CD4-positive, alpha-beta T cell (primary cell): ENCODE measurements at regions not wholly inside any gene's neighbourhood (a gene's known extent, or its start where the extent isn't known, plus 50 kb on each side); places are given as distances from the start of the nearest gene placed in this dataset.
A peak's percentile ranks its signal among the peaks of the same experiment; 100 is the strongest.
"Not testable (repeated sequence)": the region's sequence is repeated elsewhere in the genome, so short reads cannot be mapped to it uniquely, and the experiment has no call there.

ENCODE experiments used
- ATAC-seq: fragments of 200-7000 bp; cut with Tn5 transposase; one replicate; pipeline ENCODE4 v1.10.0; 2022; ENCODE audit warnings: mild to moderate bottlenecking; ENCODE audit not compliant: poor library complexity
- CTCF ChIA-PET: fragments of 350-600 bp; sonication (Branson Sonifier 250); formaldehyde crosslinking; loops from one replicate; lab custom pipeline; 2021; ENCODE audit warnings: antibody characterized with exemption, inconsistent platforms; lab: Charles Lee
- POLR2A ChIA-PET: fragments of 350-600 bp; sonication (Branson Sonifier 250); formaldehyde crosslinking; loops from one replicate; lab custom pipeline; 2021; ENCODE audit warnings: antibody characterized with exemption, inconsistent platforms; lab: Charles Lee
- DNase-seq, 14 experiments: peaks; one replicate each; pipeline ENCODE4 v3.0.0-alpha.2; 2013 to 2020; ENCODE audit warnings: mixed read lengths in 2 of 14
- H3K27ac ChIP-seq, 2 donors: one replicate each; pipeline versions ENCODE4 v1.5.1 to v1.7.0; 2013; ENCODE audit warnings: low read length in 2 of 2, low read depth in 1 of 2, mild to moderate bottlenecking in 1 of 2
- H3K27me3 ChIP-seq, 2 experiments: 1 replicate in 1 of 2; 2 replicates in 1 of 2; pipeline versions ENCODE4 v1.6.1 to v1.7.0; 2013; ENCODE audit warnings: low read length in 2 of 2, control low read depth in 1 of 2, mild to moderate bottlenecking in 1 of 2, moderate library complexity in 1 of 2; ENCODE audit not compliant: insufficient read depth in 2 of 2, control insufficient read depth in 1 of 2
- H3K36me3 ChIP-seq: one replicate; pipeline ENCODE4 v1.6.1; 2013; ENCODE audit warnings: low read length, control low read depth; ENCODE audit not compliant: insufficient read depth
- H3K4me1 ChIP-seq: one replicate; pipeline ENCODE4 v1.6.1; 2013; ENCODE audit warnings: low read length, control low read depth; ENCODE audit not compliant: insufficient read depth
- H3K4me3 ChIP-seq: one replicate; pipeline ENCODE4 v1.5.1; 2013; ENCODE audit warnings: mild to moderate bottlenecking, low read length, moderate library complexity
- H3K9me3 ChIP-seq, 2 experiments: 1 replicate in 1 of 2; 2 replicates in 1 of 2; pipeline versions ENCODE4 v1.6.1 to v1.7.0; 2013; ENCODE audit warnings: low read length in 2 of 2, mild to moderate bottlenecking in 2 of 2, control low read depth in 1 of 2, moderate library complexity in 1 of 2; ENCODE audit not compliant: control insufficient read depth in 1 of 2, insufficient read depth in 1 of 2
- H3K27ac Mint-ChIP-seq: one replicate; pipeline ENCODE4 v1.8.0; 2020; ENCODE audit warnings: mixed read lengths
- H3K27me3 Mint-ChIP-seq: one replicate; pipeline ENCODE4 v1.8.0; 2021; ENCODE audit warnings: mixed read lengths
- H3K36me3 Mint-ChIP-seq: one replicate; pipeline ENCODE4 v1.8.0; 2021; ENCODE audit warnings: low read depth, mixed read lengths
- H3K4me1 Mint-ChIP-seq: one replicate; pipeline ENCODE4 v1.8.0; 2021; ENCODE audit warnings: low read depth, mixed read lengths
- H3K4me3 Mint-ChIP-seq: one replicate; pipeline ENCODE4 v1.8.0; 2020; ENCODE audit warnings: mild to moderate bottlenecking, mixed read lengths
- H3K9me3 Mint-ChIP-seq: one replicate; pipeline ENCODE4 v1.8.0; 2020; ENCODE audit warnings: mixed read lengths
- intact Hi-C, 2 experiments: fragments of 100-400 bp; cut with DNase I in 1 of 2; cut with micrococcal nuclease in 1 of 2; formaldehyde crosslinking; loops; one replicate each; pipeline versions ENCODE4 v1.15.1 to v1.9.0; 2023 to 2025; cut with DNase I, micrococcal nuclease
- TF ChIP-seq, protein P1 (sequence below): fragments of 200-600 bp; IDR thresholded peaks from one replicate; pipeline ENCODE4 v1.8.0; 2022; ENCODE audit warnings: antibody characterized with exemption, mild to moderate bottlenecking

DNA sequence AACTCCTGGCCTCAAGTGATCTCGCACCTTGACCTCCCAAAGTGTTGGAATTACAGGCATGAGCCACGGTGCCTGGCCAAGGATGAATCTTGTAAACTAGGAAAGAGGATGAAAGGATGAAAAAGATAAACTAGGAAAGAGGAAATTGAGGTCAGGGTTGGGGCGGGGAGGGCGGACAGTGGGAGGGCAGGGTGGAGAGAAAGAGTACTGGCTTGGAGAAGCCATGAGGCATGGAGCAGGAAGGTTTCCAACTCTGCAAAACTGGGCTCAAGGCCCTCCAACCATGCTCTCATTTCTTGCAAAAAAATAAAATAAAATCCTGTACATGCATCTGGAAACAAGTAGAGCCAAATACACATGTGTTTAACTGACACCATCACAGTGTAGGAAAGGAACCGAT is 256.6 kb upstream of the SGK1 start:
- ChIA-PET CTCF (no interaction called here), POLR2A (no interaction called here)
- intact Hi-C loops = no loop called here
- Mint-ChIP-seq H3K9me3 (peaks cover 2% of the 10 kb centered on the region), H3K4me1 (peaks cover 9% of the 10 kb centered on the region), H3K27ac (no peak overlapping the region), H3K4me3 (no peak overlapping the region), H3K27me3 (no peaks in the 10 kb centered on the region), H3K36me3 (no peaks in the 10 kb centered on the region)
- ATAC-seq = no peak
- H3K4me1 ChIP-seq = no peaks in the 10 kb centered on the region
- TF ChIP-seq, protein P1, sequence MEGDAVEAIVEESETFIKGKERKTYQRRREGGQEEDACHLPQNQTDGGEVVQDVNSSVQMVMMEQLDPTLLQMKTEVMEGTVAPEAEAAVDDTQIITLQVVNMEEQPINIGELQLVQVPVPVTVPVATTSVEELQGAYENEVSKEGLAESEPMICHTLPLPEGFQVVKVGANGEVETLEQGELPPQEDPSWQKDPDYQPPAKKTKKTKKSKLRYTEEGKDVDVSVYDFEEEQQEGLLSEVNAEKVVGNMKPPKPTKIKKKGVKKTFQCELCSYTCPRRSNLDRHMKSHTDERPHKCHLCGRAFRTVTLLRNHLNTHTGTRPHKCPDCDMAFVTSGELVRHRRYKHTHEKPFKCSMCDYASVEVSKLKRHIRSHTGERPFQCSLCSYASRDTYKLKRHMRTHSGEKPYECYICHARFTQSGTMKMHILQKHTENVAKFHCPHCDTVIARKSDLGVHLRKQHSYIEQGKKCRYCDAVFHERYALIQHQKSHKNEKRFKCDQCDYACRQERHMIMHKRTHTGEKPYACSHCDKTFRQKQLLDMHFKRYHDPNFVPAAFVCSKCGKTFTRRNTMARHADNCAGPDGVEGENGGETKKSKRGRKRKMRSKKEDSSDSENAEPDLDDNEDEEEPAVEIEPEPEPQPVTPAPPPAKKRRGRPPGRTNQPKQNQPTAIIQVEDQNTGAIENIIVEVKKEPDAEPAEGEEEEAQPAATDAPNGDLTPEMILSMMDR = no peak
- no peaks in the 10 kb centered on the region for H3K9me3 ChIP-seq
- no peaks in the 10 kb centered on the region for H3K27me3 ChIP-seq
- no peaks in the 10 kb centered on the region for H3K36me3 ChIP-seq
- H3K27ac ChIP-seq = no peak overlapping the region
- no peak overlapping the region for H3K4me3 ChIP-seq
- no peak for DNase-seq

DNA sequence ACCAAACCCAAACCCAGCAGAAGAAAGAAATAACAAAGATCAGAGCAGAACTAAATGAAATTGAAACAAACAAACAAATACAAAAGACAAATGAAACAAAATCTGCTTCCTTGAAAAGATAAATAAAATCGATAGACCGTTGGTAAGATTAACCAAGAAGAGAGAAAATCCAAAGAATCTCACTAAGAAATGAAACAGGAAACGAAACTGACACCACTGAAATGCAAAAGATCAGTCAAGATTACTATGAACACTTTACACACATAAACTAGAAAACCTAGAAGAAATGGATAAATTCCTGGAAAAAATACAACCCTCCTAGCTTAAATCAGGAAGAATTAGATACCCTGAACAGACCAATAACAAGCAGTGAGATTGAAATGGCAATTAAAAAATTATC is 252.1 kb upstream of the SGK1 start:
- DNase-seq, H3K27me3 Mint-ChIP-seq, H3K9me3 Mint-ChIP-seq, H3K27ac ChIP-seq, H3K36me3 ChIP-seq, ATAC-seq, H3K27me3 ChIP-seq, H3K4me3 ChIP-seq, POLR2A ChIA-PET, intact Hi-C loops, H3K4me1 ChIP-seq, CTCF ChIA-PET, H3K9me3 ChIP-seq, H3K36me3 Mint-ChIP-seq: not testable (repeated sequence)
- peak overlapping the region; percentile 4 for H3K27ac Mint-ChIP-seq
- peak overlapping the region; percentile 12 for H3K4me3 Mint-ChIP-seq
- peaks cover 21% of the 10 kb centered on the region for H3K4me1 Mint-ChIP-seq

DNA sequence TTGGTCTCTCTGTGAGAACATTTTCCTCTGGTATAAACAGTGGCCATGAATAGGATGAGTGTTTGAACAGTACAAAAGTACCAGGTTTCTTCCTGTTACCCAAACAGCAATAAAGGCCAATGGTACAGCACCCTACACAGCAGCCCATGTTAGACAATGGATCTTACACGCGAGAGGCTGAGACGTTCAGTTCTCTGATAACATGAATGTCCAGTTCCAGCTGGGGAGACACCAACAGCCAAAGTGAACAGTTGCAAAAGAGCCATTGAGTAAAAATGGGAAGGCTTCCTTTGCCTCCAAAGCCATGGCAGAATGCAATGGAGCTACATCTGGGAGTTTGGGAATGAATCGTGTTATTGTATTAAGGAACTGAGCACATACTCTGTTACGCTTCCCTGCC is 246.8 kb upstream of the SGK1 start:
- intact Hi-C loops = no loop called here
- no peaks in the 10 kb centered on the region for H3K36me3 Mint-ChIP-seq
- ChIA-PET CTCF (no interaction called here), POLR2A (no interaction called here)
- ATAC-seq = no peak
- H3K27me3 Mint-ChIP-seq = peaks cover 5% of the 10 kb centered on the region
- Histone ChIP-seq H3K4me1 (no peaks in the 10 kb centered on the region), H3K4me3 (no peak overlapping the region), H3K9me3 (no peaks in the 10 kb centered on the region), H3K36me3 (no peaks in the 10 kb centered on the region), H3K27me3 (no peaks in the 10 kb centered on the region), H3K27ac (no peak overlapping the region)
- TF ChIP-seq, protein P1 = no peak
- H3K4me1 Mint-ChIP-seq = peaks cover 14% of the 10 kb centered on the region
- no peak for DNase-seq
- no peak overlapping the region for H3K4me3 Mint-ChIP-seq
- H3K9me3 Mint-ChIP-seq = no peaks in the 10 kb centered on the region
- H3K27ac Mint-ChIP-seq = no peak overlapping the region

DNA sequence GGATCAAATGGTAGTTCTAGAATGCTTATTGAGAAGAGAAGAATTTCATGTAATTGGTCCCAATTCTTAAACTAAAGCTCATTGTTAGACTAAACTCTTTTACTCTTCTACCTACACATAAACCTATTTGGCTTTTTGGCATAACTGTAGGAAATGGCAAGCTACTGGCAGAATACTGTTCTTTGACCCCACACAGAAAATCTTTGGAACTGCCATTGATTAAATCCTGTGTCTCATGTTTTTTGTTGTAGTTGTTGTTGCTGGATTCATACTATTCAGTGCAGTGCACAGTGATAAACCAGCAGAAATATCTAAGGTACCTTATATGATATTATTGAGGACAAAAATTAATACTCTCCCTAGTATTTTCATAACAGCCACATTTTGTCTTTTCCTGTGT is 242.1 kb upstream of the SGK1 start:
- H3K27ac ChIP-seq = no peak overlapping the region
- Mint-ChIP-seq H3K4me3 (no peak overlapping the region), H3K9me3 (no peaks in the 10 kb centered on the region), H3K36me3 (no peaks in the 10 kb centered on the region), H3K4me1 (no peaks in the 10 kb centered on the region), H3K27ac (no peak overlapping the region), H3K27me3 (peaks cover 5% of the 10 kb centered on the region)
- no peaks in the 10 kb centered on the region for H3K9me3 ChIP-seq
- ATAC-seq = no peak
- H3K36me3 ChIP-seq = no peaks in the 10 kb centered on the region
- TF ChIP-seq, protein P1 = no peak
- DNase-seq = no peak
- POLR2A ChIA-PET = no interaction called here
- no peaks in the 10 kb centered on the region for H3K27me3 ChIP-seq
- CTCF ChIA-PET = no interaction called here
- no peaks in the 10 kb centered on the region for H3K4me1 ChIP-seq
- intact Hi-C loops = no loop called here
- no peak overlapping the region for H3K4me3 ChIP-seq
